HG03280 (cell line): ENCODE measurements at regions not wholly inside any gene's neighbourhood (a gene's known extent, or its start where the extent isn't known, plus 50 kb on each side); places are given as distances from the start of the nearest gene placed in this dataset.
A peak's percentile ranks its signal among the peaks of the same experiment; 100 is the strongest.

Experiments
- ATAC-seq: cut with Tn5 transposase; IDR thresholded peaks from one replicate; pipeline ENCODE4 v1.9.1; 2021; ENCODE audit warnings: mild to moderate bottlenecking, moderate library complexity; ENCODE audit not compliant: unreplicated experiment

- no peak for ATAC-seq
Observed at GRCh38 chrX:39318506-39319343, 517.5 kb downstream of the MID1IP1 start.

- ATAC-seq = no peak
Observed at GRCh38 chrX:39320165-39320564, 518.9 kb downstream of the MID1IP1 start.

GRCh38 chrX:39322496-39322895 is 521.2 kb downstream of the MID1IP1 start:
- ATAC-seq = no peak

GRCh38 chrX:39324233-39324930 is 523.1 kb downstream of the MID1IP1 start:
- ATAC-seq = no peak

GRCh38 chrX:39327255-39327654 is 526.0 kb downstream of the MID1IP1 start:
- ATAC-seq = no peak

GRCh38 chrX:39327705-39328104 is 526.4 kb downstream of the MID1IP1 start:
- ATAC-seq = no peak

- ATAC-seq = no peak
Observed at GRCh38 chrX:39328661-39329060, 527.4 kb downstream of the MID1IP1 start.

GRCh38 chrX:39331082-39331704 is 529.9 kb downstream of the MID1IP1 start:
- ATAC-seq = no peak

- no peak for ATAC-seq
Observed at GRCh38 chrX:39333451-39333850, 532.2 kb downstream of the MID1IP1 start.

GRCh38 chrX:39335513-39336235 is 534.4 kb downstream of the MID1IP1 start:
- no peak for ATAC-seq

GRCh38 chrX:39336671-39337311 is 535.5 kb downstream of the MID1IP1 start:
- ATAC-seq = peak; percentile 86

GRCh38 chrX:39337451-39337850 is 536.2 kb downstream of the MID1IP1 start:
- no peak for ATAC-seq

GRCh38 chrX:39338583-39338982 is 537.3 kb downstream of the MID1IP1 start:
- no peak for ATAC-seq

- no peak for ATAC-seq
Observed at GRCh38 chrX:39356119-39356807, 555.0 kb downstream of the MID1IP1 start.

GRCh38 chrX:39360101-39360500 is 558.8 kb downstream of the MID1IP1 start:
- ATAC-seq = no peak

GRCh38 chrX:39361736-39362135 is 560.5 kb downstream of the MID1IP1 start:
- ATAC-seq = no peak

GRCh38 chrX:39367416-39367815 is 566.2 kb downstream of the MID1IP1 start:
- no peak for ATAC-seq

- no peak for ATAC-seq
Observed at GRCh38 chrX:39372115-39372514, 570.9 kb downstream of the MID1IP1 start.

GRCh38 chrX:39377157-39377556 is 575.9 kb downstream of the MID1IP1 start:
- no peak for ATAC-seq

- ATAC-seq = no peak
Observed at GRCh38 chrX:39377773-39378172, 576.5 kb downstream of the MID1IP1 start.
